ENCODE measurements at regions not wholly inside any gene's neighbourhood (a gene's known extent, or its start where the extent isn't known, plus 50 kb on each side); places are given as distances from the start of the nearest gene placed in this dataset.

DNA sequence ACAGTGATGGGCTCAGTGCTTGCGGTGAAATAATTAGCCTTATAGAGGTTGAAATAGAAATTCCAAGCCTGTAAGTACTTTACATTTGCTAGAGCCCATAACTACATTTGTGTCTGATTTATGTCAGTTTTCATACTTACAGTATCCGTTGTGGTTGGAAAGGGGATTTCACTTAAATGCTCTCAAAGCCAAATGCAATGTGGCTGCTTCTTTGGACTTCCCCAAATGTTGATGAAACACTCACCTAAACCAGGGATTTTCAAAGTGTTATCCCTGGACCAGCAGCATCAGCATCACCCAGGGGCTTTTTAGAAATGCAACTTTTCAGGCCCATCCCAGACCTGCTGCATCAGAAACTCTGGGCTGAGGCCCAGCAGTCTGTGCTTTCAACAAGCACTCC is 378.7 kb downstream of the MCTP2 start (continued):
- TF ChIP-seq, protein P1, sequence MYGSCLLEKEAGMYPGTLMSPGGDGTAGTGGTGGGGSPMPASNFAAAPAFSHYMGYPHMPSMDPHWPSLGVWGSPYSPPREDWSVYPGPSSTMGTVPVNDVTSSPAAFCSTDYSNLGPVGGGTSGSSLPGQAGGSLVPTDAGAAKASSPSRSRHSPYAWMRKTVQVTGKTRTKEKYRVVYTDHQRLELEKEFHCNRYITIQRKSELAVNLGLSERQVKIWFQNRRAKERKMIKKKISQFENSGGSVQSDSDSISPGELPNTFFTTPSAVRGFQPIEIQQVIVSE (CRISPR knock-in tag; IDR thresholded peaks at IDR 0.05; ENCODE audit: borderline replicate concordance): no peak
- TF ChIP-seq ZBTB21 (CRISPR knock-in tag; IDR thresholded peaks at IDR 0.05; ENCODE audit: borderline replicate concordance): no peak
- TF ChIP-seq, protein P2, sequence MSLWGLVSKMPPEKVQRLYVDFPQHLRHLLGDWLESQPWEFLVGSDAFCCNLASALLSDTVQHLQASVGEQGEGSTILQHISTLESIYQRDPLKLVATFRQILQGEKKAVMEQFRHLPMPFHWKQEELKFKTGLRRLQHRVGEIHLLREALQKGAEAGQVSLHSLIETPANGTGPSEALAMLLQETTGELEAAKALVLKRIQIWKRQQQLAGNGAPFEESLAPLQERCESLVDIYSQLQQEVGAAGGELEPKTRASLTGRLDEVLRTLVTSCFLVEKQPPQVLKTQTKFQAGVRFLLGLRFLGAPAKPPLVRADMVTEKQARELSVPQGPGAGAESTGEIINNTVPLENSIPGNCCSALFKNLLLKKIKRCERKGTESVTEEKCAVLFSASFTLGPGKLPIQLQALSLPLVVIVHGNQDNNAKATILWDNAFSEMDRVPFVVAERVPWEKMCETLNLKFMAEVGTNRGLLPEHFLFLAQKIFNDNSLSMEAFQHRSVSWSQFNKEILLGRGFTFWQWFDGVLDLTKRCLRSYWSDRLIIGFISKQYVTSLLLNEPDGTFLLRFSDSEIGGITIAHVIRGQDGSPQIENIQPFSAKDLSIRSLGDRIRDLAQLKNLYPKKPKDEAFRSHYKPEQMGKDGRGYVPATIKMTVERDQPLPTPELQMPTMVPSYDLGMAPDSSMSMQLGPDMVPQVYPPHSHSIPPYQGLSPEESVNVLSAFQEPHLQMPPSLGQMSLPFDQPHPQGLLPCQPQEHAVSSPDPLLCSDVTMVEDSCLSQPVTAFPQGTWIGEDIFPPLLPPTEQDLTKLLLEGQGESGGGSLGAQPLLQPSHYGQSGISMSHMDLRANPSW (CRISPR knock-in tag; conservative IDR thresholded peaks at IDR 0.05; ENCODE audit: low read depth): no peak
- TF ChIP-seq PRRX2 (CRISPR knock-in tag; IDR thresholded peaks at IDR 0.05): no peak
- no peak for TF ChIP-seq MYBL2 (CRISPR knock-in tag; IDR thresholded peaks at IDR 0.05)
- no peak for TF ChIP-seq NR3C1 (CRISPR knock-in tag; conservative IDR thresholded peaks at IDR 0.05; ENCODE audit: low read depth)
- no peak for TF ChIP-seq ZNF232 (CRISPR knock-in tag; IDR thresholded peaks at IDR 0.05)
- TF ChIP-seq, protein P3, sequence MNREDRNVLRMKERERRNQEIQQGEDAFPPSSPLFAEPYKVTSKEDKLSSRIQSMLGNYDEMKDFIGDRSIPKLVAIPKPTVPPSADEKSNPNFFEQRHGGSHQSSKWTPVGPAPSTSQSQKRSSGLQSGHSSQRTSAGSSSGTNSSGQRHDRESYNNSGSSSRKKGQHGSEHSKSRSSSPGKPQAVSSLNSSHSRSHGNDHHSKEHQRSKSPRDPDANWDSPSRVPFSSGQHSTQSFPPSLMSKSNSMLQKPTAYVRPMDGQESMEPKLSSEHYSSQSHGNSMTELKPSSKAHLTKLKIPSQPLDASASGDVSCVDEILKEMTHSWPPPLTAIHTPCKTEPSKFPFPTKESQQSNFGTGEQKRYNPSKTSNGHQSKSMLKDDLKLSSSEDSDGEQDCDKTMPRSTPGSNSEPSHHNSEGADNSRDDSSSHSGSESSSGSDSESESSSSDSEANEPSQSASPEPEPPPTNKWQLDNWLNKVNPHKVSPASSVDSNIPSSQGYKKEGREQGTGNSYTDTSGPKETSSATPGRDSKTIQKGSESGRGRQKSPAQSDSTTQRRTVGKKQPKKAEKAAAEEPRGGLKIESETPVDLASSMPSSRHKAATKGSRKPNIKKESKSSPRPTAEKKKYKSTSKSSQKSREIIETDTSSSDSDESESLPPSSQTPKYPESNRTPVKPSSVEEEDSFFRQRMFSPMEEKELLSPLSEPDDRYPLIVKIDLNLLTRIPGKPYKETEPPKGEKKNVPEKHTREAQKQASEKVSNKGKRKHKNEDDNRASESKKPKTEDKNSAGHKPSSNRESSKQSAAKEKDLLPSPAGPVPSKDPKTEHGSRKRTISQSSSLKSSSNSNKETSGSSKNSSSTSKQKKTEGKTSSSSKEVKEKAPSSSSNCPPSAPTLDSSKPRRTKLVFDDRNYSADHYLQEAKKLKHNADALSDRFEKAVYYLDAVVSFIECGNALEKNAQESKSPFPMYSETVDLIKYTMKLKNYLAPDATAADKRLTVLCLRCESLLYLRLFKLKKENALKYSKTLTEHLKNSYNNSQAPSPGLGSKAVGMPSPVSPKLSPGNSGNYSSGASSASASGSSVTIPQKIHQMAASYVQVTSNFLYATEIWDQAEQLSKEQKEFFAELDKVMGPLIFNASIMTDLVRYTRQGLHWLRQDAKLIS (CRISPR knock-in tag; IDR thresholded peaks at IDR 0.05; ENCODE audit: borderline replicate concordance): no peak
- no peak for TF ChIP-seq ZNF416 (CRISPR knock-in tag; IDR thresholded peaks at IDR 0.05)
- TF ChIP-seq, protein P4, sequence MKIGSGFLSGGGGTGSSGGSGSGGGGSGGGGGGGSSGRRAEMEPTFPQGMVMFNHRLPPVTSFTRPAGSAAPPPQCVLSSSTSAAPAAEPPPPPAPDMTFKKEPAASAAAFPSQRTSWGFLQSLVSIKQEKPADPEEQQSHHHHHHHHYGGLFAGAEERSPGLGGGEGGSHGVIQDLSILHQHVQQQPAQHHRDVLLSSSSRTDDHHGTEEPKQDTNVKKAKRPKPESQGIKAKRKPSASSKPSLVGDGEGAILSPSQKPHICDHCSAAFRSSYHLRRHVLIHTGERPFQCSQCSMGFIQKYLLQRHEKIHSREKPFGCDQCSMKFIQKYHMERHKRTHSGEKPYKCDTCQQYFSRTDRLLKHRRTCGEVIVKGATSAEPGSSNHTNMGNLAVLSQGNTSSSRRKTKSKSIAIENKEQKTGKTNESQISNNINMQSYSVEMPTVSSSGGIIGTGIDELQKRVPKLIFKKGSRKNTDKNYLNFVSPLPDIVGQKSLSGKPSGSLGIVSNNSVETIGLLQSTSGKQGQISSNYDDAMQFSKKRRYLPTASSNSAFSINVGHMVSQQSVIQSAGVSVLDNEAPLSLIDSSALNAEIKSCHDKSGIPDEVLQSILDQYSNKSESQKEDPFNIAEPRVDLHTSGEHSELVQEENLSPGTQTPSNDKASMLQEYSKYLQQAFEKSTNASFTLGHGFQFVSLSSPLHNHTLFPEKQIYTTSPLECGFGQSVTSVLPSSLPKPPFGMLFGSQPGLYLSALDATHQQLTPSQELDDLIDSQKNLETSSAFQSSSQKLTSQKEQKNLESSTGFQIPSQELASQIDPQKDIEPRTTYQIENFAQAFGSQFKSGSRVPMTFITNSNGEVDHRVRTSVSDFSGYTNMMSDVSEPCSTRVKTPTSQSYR (CRISPR knock-in tag; IDR thresholded peaks at IDR 0.05): no peak
- TF ChIP-seq, protein P5, sequence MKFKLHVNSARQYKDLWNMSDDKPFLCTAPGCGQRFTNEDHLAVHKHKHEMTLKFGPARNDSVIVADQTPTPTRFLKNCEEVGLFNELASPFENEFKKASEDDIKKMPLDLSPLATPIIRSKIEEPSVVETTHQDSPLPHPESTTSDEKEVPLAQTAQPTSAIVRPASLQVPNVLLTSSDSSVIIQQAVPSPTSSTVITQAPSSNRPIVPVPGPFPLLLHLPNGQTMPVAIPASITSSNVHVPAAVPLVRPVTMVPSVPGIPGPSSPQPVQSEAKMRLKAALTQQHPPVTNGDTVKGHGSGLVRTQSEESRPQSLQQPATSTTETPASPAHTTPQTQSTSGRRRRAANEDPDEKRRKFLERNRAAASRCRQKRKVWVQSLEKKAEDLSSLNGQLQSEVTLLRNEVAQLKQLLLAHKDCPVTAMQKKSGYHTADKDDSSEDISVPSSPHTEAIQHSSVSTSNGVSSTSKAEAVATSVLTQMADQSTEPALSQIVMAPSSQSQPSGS (CRISPR knock-in tag; IDR thresholded peaks at IDR 0.05; ENCODE audit: borderline replicate concordance, low read depth): no peak
- TF ChIP-seq RORB (CRISPR knock-in tag; IDR thresholded peaks at IDR 0.05): no peak
- TF ChIP-seq, protein P6, sequence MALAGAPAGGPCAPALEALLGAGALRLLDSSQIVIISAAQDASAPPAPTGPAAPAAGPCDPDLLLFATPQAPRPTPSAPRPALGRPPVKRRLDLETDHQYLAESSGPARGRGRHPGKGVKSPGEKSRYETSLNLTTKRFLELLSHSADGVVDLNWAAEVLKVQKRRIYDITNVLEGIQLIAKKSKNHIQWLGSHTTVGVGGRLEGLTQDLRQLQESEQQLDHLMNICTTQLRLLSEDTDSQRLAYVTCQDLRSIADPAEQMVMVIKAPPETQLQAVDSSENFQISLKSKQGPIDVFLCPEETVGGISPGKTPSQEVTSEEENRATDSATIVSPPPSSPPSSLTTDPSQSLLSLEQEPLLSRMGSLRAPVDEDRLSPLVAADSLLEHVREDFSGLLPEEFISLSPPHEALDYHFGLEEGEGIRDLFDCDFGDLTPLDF (CRISPR knock-in tag; IDR thresholded peaks at IDR 0.05): no peak

DNA sequence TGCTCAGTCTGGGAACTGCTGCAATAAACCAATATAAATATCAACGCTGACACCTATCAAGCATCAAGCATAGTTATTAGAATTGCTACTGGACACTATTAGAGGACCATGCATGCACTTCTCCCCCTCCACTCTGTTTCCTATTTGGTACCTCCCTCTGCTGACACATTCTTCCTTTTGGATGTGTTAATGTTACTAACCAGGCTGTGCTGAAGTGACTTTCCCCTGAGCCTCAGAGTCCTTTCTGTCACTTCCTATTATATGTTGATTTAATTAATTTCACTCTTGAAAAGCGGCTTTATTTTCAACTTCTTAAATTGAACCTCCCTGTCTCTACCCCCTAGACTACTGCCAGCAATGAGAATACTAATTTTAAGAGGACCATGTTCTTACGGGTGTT is 379.1 kb downstream of the MCTP2 start:
- no peaks in the 10 kb centered on the region for H3K36me3 Mint-ChIP-seq
- DNase-seq (ENCODE audit: low spot score) (no peak), ATAC-seq (no peak)
- H3K9me3 Mint-ChIP-seq: 0 out of 2 replicates have a peak, but pooled peaks cover 2% of the 10 kb centered on the region
- H3K4me3 Mint-ChIP-seq: no peak overlapping the region
- ChIA-PET CTCF (no interaction called here), POLR2A (no interaction called here)
- H3K4me1 Mint-ChIP-seq: peaks cover 7% of the 10 kb centered on the region; the same call in 1 of the 2 replicates
- H3K27ac Mint-ChIP-seq: no peak overlapping the region
- H3K27me3 Mint-ChIP-seq (ENCODE audit: low read depth): no peaks in the 10 kb centered on the region
- TF ChIP-seq, protein P7, sequence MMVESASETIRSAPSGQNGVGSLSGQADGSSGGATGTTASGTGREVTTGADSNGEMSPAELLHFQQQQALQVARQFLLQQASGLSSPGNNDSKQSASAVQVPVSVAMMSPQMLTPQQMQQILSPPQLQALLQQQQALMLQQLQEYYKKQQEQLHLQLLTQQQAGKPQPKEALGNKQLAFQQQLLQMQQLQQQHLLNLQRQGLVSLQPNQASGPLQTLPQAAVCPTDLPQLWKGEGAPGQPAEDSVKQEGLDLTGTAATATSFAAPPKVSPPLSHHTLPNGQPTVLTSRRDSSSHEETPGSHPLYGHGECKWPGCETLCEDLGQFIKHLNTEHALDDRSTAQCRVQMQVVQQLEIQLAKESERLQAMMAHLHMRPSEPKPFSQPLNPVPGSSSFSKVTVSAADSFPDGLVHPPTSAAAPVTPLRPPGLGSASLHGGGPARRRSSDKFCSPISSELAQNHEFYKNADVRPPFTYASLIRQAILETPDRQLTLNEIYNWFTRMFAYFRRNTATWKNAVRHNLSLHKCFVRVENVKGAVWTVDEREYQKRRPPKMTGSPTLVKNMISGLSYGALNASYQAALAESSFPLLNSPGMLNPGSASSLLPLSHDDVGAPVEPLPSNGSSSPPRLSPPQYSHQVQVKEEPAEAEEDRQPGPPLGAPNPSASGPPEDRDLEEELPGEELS (CRISPR knock-in tag; IDR thresholded peaks at IDR 0.05): no peak
- TF ChIP-seq SOX15 (CRISPR knock-in tag; IDR thresholded peaks at IDR 0.05) (no peak), PRRX2 (CRISPR knock-in tag; IDR thresholded peaks at IDR 0.05) (no peak), JAZF1 (CRISPR knock-in tag; IDR thresholded peaks at IDR 0.05) (no peak), ESRRA (CRISPR knock-in tag; IDR thresholded peaks at IDR 0.05; ENCODE audit: borderline replicate concordance) (no peak), SMAD3 (CRISPR knock-in tag; IDR thresholded peaks at IDR 0.05; ENCODE audit: borderline replicate concordance) (no peak), NFYB (CRISPR knock-in tag; conservative IDR thresholded peaks at IDR 0.05; ENCODE audit: low read depth) (no peak), NFATC4 (CRISPR knock-in tag; IDR thresholded peaks at IDR 0.05) (no peak), SMAD4 (CRISPR knock-in tag; IDR thresholded peaks at IDR 0.05) (no peak)
